Osteoblast (primary cell): ENCODE measurements at regions not wholly inside any gene's neighbourhood (a gene's known extent, or its start where the extent isn't known, plus 50 kb on each side); places are given as distances from the start of the nearest gene placed in this dataset.

Experiments used
- DNase-seq: peaks from one replicate; pipeline ENCODE4 v3.0.0; 2011; ENCODE audit warnings: low spot score, mixed read lengths; ENCODE audit not compliant: insufficient read length; ENCODE audit errors: missing footprints
- H2AFZ ChIP-seq: 2 replicates; pipeline ENCODE4 v1.6.0; 2011; ENCODE audit warnings: mild to moderate bottlenecking, low read length
- H3K27ac ChIP-seq: 2 replicates; pipeline ENCODE4 v1.5.1; 2011; ENCODE audit warnings: mild to moderate bottlenecking, low read depth, low read length, moderate library complexity
- H3K27me3 ChIP-seq: 2 replicates; pipeline ENCODE4 v1.6.0; 2012; ENCODE audit warnings: mild to moderate bottlenecking, control low read depth, inconsistent platforms, low read length, moderate library complexity; ENCODE audit not compliant: insufficient read depth
- H3K36me3 ChIP-seq: 2 replicates; pipeline ENCODE4 v1.5.1; 2011; ENCODE audit warnings: mild to moderate bottlenecking, low read length, control low read depth, moderate library complexity; ENCODE audit not compliant: insufficient read depth
- H3K4me1 ChIP-seq: 2 replicates; pipeline ENCODE4 v1.5.1; 2011; ENCODE audit warnings: mild to moderate bottlenecking, low read length, control low read depth, moderate library complexity; ENCODE audit not compliant: insufficient read depth
- H3K4me2 ChIP-seq: 2 replicates; pipeline ENCODE4 v1.6.0; 2011; ENCODE audit warnings: mild to moderate bottlenecking, low read length; ENCODE audit not compliant: insufficient read depth
- H3K4me3 ChIP-seq: fragments of 200-600 bp; sonication (generic); 3 replicates; pipeline ENCODE4 v1.5.1; 2012; ENCODE audit warnings: mild to moderate bottlenecking, low read length, inconsistent platforms; ENCODE audit not compliant: insufficient read depth
- H3K79me2 ChIP-seq: 2 replicates; pipeline ENCODE4 v1.6.0; 2012; ENCODE audit warnings: mild to moderate bottlenecking, low read length, control low read depth, inconsistent platforms; ENCODE audit not compliant: insufficient read depth
- H3K9me3 ChIP-seq: 2 replicates; pipeline ENCODE4 v1.5.1; 2011; ENCODE audit warnings: low read depth, low read length, control low read depth
- H4K20me1 ChIP-seq: 2 replicates; pipeline ENCODE4 v1.6.0; 2012; ENCODE audit warnings: mild to moderate bottlenecking, low read length, control low read depth; ENCODE audit not compliant: insufficient read depth
- TF ChIP-seq, protein P1 (sequence below): IDR thresholded peaks from 2 replicates; pipeline ENCODE4 v1.5.1; 2011; ENCODE audit warnings: mild to moderate bottlenecking, low read depth, low read length, moderate library complexity; ENCODE audit errors: extremely low read depth

DNA sequence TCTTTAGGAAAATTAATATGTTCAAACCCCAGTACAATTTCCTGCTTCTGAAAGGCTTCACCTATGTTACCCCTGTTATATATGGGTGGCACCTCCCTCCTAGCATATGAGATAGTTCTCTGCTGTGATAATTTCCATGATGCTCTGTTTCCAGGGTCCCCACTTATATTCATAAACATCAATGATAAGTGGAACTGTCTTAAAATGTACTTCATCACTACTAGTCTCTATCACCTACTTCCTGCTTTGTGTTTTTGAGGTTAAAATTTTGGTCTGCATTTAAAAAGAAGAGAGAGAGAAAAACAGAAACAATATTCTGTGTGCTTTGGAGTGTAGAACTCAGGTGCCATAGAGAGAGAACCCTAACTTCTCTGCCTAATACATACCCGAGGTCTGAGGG is 234.7 kb downstream of the HTR1A start:
- TF ChIP-seq, protein P1, sequence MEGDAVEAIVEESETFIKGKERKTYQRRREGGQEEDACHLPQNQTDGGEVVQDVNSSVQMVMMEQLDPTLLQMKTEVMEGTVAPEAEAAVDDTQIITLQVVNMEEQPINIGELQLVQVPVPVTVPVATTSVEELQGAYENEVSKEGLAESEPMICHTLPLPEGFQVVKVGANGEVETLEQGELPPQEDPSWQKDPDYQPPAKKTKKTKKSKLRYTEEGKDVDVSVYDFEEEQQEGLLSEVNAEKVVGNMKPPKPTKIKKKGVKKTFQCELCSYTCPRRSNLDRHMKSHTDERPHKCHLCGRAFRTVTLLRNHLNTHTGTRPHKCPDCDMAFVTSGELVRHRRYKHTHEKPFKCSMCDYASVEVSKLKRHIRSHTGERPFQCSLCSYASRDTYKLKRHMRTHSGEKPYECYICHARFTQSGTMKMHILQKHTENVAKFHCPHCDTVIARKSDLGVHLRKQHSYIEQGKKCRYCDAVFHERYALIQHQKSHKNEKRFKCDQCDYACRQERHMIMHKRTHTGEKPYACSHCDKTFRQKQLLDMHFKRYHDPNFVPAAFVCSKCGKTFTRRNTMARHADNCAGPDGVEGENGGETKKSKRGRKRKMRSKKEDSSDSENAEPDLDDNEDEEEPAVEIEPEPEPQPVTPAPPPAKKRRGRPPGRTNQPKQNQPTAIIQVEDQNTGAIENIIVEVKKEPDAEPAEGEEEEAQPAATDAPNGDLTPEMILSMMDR: no peak
- H4K20me1 ChIP-seq: no peaks in the 10 kb centered on the region
- no peak overlapping the region for H3K27ac ChIP-seq
- no peaks in the 10 kb centered on the region for H3K27me3 ChIP-seq
- no peak overlapping the region for H2AFZ ChIP-seq
- DNase-seq: no peak
- H3K4me3 ChIP-seq: no peak overlapping the region
- no peaks in the 10 kb centered on the region for H3K36me3 ChIP-seq
- no peaks in the 10 kb centered on the region for H3K79me2 ChIP-seq
- no peaks in the 10 kb centered on the region for H3K4me1 ChIP-seq
- no peak overlapping the region for H3K4me2 ChIP-seq
- peaks cover 2% of the 10 kb centered on the region for H3K9me3 ChIP-seq

- H3K4me2 ChIP-seq: no peak overlapping the region
- H3K4me1 ChIP-seq: no peaks in the 10 kb centered on the region
- H3K4me3 ChIP-seq: no peak overlapping the region
- no peak overlapping the region for H3K27ac ChIP-seq
- no peaks in the 10 kb centered on the region for H3K27me3 ChIP-seq
- H3K36me3 ChIP-seq: no peaks in the 10 kb centered on the region
- peaks cover 2% of the 10 kb centered on the region for H3K9me3 ChIP-seq
- H3K79me2 ChIP-seq: no peaks in the 10 kb centered on the region
- no peak overlapping the region for H2AFZ ChIP-seq
- TF ChIP-seq, protein P1: no peak
- DNase-seq: no peak
- H4K20me1 ChIP-seq: no peaks in the 10 kb centered on the region
Observed at GRCh38 chr5:63726496-63726895, 235.7 kb downstream of the HTR1A start.

DNA sequence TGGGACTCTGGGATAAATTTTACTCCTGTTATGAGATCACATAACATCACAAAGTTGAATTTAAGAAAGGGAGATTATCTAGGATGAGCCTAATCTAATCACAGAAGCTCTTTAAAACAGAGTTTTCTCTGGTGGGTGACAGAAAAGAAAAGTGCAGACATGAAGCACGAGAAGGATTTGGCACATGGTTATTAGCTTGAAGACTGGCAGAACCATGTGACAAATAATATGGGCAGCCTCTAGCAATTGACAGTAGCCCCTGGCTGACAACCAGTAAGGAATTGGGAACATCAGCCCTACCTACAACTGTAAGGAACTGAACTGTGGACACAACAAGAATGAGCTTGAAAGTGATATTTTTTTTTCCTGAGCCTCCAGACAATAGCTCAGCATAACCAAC is 243.1 kb downstream of the HTR1A start:
- Histone ChIP-seq H2AFZ (no peak overlapping the region), H3K4me1 (no peaks in the 10 kb centered on the region), H3K4me2 (no peak overlapping the region), H3K36me3 (no peaks in the 10 kb centered on the region), H4K20me1 (no peaks in the 10 kb centered on the region), H3K9me3 (peaks cover 3% of the 10 kb centered on the region), H3K79me2 (no peaks in the 10 kb centered on the region), H3K27me3 (no peaks in the 10 kb centered on the region), H3K27ac (no peak overlapping the region), H3K4me3 (no peak overlapping the region)
- DNase-seq: no peak
- TF ChIP-seq, protein P1: no peak

DNA sequence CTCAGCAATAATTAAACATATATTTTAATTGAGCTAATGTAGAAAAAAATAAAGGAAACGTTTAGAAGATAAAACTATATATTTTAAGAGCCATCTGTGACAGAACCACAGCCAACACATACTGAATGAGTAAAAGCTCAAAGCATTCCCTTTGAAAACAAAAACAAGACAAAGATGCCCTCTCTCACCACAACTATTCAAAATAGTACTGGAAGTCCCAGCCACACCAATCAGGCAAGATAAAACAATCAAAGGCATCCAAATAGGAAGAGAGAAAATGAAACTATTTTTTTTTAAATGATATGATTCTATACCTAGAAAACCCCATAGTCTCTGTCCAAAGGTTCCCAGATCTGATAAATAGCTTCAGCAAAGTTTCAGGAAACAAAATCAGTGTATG is 262.0 kb downstream of the HTR1A start:
- H3K79me2 ChIP-seq: no peaks in the 10 kb centered on the region
- no peaks in the 10 kb centered on the region for H4K20me1 ChIP-seq
- no peak overlapping the region for H2AFZ ChIP-seq
- H3K27me3 ChIP-seq: no peaks in the 10 kb centered on the region
- no peak overlapping the region for H3K27ac ChIP-seq
- H3K4me3 ChIP-seq: no peak overlapping the region
- TF ChIP-seq, protein P1: no peak
- DNase-seq: no peak
- H3K9me3 ChIP-seq: peaks cover 4% of the 10 kb centered on the region
- no peak overlapping the region for H3K4me2 ChIP-seq
- H3K4me1 ChIP-seq: no peaks in the 10 kb centered on the region
- H3K36me3 ChIP-seq: no peaks in the 10 kb centered on the region
